CD4-positive, CD25-positive, alpha-beta regulatory T cell (primary cell): ENCODE measurements at regions not wholly inside any gene's neighbourhood (a gene's known extent, or its start where the extent isn't known, plus 50 kb on each side); places are given as distances from the start of the nearest gene placed in this dataset.
A peak's percentile ranks its signal among the peaks of the same experiment; 100 is the strongest.

Source experiments
- ATAC-seq, 2 donors: fragments of 150-1000 bp; cut with Tn5 transposase; one replicate each; pipeline ENCODE4 v1.10.0; 2021; ENCODE audit warnings: low read depth in 2 of 2, moderate number of reproducible peaks in 2 of 2, moderate library complexity in 1 of 2
- DNase-seq, 3 donors: peaks; one replicate each; pipeline versions ENCODE4 v3.0.0 to v3.0.0-alpha.2; 2012 to 2022; ENCODE audit warnings: mixed read lengths in 1 of 3
- H3K27ac ChIP-seq: one replicate; pipeline ENCODE4 v1.7.0; 2013; ENCODE audit warnings: mild to moderate bottlenecking, low read length; ENCODE audit not compliant: insufficient read depth, poor library complexity, severe bottlenecking
- H3K27me3 ChIP-seq: one replicate; pipeline ENCODE4 v1.7.0; 2013; ENCODE audit warnings: low read length; ENCODE audit not compliant: control insufficient read depth, insufficient read depth
- H3K36me3 ChIP-seq: one replicate; pipeline ENCODE4 v1.7.0; 2013; ENCODE audit warnings: mild to moderate bottlenecking, low read length, moderate library complexity; ENCODE audit not compliant: control insufficient read depth, insufficient read depth
- H3K4me1 ChIP-seq: 2 replicates; pipeline ENCODE4 v1.7.0; 2013; ENCODE audit warnings: mild to moderate bottlenecking, low read length; ENCODE audit not compliant: insufficient read depth, control insufficient read depth, poor library complexity, severe bottlenecking
- H3K4me3 ChIP-seq: one replicate; pipeline ENCODE4 v1.7.0; 2013; ENCODE audit warnings: low read depth, mild to moderate bottlenecking, low read length, moderate library complexity
- H3K9me3 ChIP-seq, 2 experiments: 1 replicate in 1 of 2; 2 replicates in 1 of 2; pipeline ENCODE4 v1.7.0; 2013; ENCODE audit warnings: low read length in 2 of 2, mild to moderate bottlenecking in 1 of 2, moderate library complexity in 1 of 2; ENCODE audit not compliant: control insufficient read depth in 2 of 2
- H3K27ac Mint-ChIP-seq, 3 donors: one replicate each; pipeline ENCODE4 v1.8.0; 2020 to 2022; ENCODE audit warnings: mild to moderate bottlenecking in 3 of 3, mixed read lengths in 3 of 3, moderate library complexity in 2 of 3
- H3K27me3 Mint-ChIP-seq: one replicate; pipeline ENCODE4 v1.8.0; 2022; ENCODE audit warnings: mild to moderate bottlenecking, mixed read lengths
- H3K36me3 Mint-ChIP-seq: one replicate; pipeline ENCODE4 v1.8.0; 2020; ENCODE audit warnings: mixed read lengths
- H3K4me1 Mint-ChIP-seq, 4 donors: one replicate each; pipeline ENCODE4 v1.8.0; 2020 to 2022; ENCODE audit warnings: mixed read lengths in 4 of 4, mild to moderate bottlenecking in 1 of 4
- H3K4me3 Mint-ChIP-seq, 4 donors: one replicate each; pipeline ENCODE4 v1.8.0; 2020 to 2022; ENCODE audit warnings: mild to moderate bottlenecking in 4 of 4, mixed read lengths in 4 of 4, moderate library complexity in 3 of 4
- H3K9me3 Mint-ChIP-seq, 7 donors: one replicate each; pipeline ENCODE4 v1.8.0; 2020 to 2022; ENCODE audit warnings: mixed read lengths in 7 of 7, mild to moderate bottlenecking in 3 of 7, moderate library complexity in 2 of 7

- Mint-ChIP-seq H3K4me3 (no peak overlapping the region), H3K9me3 (peaks cover 0 to 3% (median 0%) of the 10 kb centered on the region in 7 donors), H3K27ac (no peak overlapping the region), H3K4me1 (no peaks in the 10 kb centered on the region), H3K27me3 (no peaks in the 10 kb centered on the region), H3K36me3 (no peaks in the 10 kb centered on the region)
- no peak for ATAC-seq
- no peaks in the 10 kb centered on the region for H3K36me3 ChIP-seq
- H3K27me3 ChIP-seq = no peaks in the 10 kb centered on the region
- no peak overlapping the region for H3K27ac ChIP-seq
- no peak for DNase-seq
- no peak overlapping the region for H3K4me3 ChIP-seq
- H3K4me1 ChIP-seq = no peaks in the 10 kb centered on the region
- no peaks in the 10 kb centered on the region for H3K9me3 ChIP-seq
Observed at GRCh38 chr3:35950021-35950420, 310.7 kb downstream of the ARPP21 start.

- ATAC-seq (no peak), DNase-seq (no peak)
- Histone ChIP-seq H3K4me3 (no peak overlapping the region), H3K36me3 (no peaks in the 10 kb centered on the region), H3K27me3 (no peaks in the 10 kb centered on the region), H3K9me3 (no peaks in the 10 kb centered on the region), H3K4me1 (no peaks in the 10 kb centered on the region), H3K27ac (no peak overlapping the region)
- H3K4me1 Mint-ChIP-seq = no peaks in the 10 kb centered on the region
- no peak overlapping the region for H3K27ac Mint-ChIP-seq
- H3K27me3 Mint-ChIP-seq = peaks cover 4% of the 10 kb centered on the region
- H3K9me3 Mint-ChIP-seq = peaks cover 0 to 7% (median 2%) of the 10 kb centered on the region in 7 donors
- H3K36me3 Mint-ChIP-seq = no peaks in the 10 kb centered on the region
- no peak overlapping the region for H3K4me3 Mint-ChIP-seq
Observed at GRCh38 chr3:35954413-35954812, 315.1 kb downstream of the ARPP21 start.

- no peaks in the 10 kb centered on the region for H3K36me3 Mint-ChIP-seq
- Histone ChIP-seq H3K27me3 (no peaks in the 10 kb centered on the region), H3K9me3 (no peaks in the 10 kb centered on the region), H3K27ac (no peak overlapping the region), H3K4me3 (no peak overlapping the region), H3K36me3 (no peaks in the 10 kb centered on the region), H3K4me1 (no peaks in the 10 kb centered on the region)
- ATAC-seq = no peak
- peak in 1 of 3 donors; percentile 2 for DNase-seq
- no peaks in the 10 kb centered on the region for H3K27me3 Mint-ChIP-seq
- H3K27ac Mint-ChIP-seq = no peak overlapping the region
- H3K4me1 Mint-ChIP-seq = peaks cover 0 to 6% (median 0%) of the 10 kb centered on the region in 4 donors
- H3K4me3 Mint-ChIP-seq = no peak overlapping the region
- H3K9me3 Mint-ChIP-seq = no peaks in the 10 kb centered on the region
Observed at GRCh38 chr3:35965908-35966307, 326.6 kb downstream of the ARPP21 start.

GRCh38 chr3:35966629-35967464 is 327.5 kb downstream of the ARPP21 start:
- ATAC-seq = no peak

GRCh38 chr3:35968043-35968622 is 328.8 kb downstream of the ARPP21 start:
- Mint-ChIP-seq H3K27ac (no peak overlapping the region), H3K27me3 (no peaks in the 10 kb centered on the region), H3K9me3 (peaks cover 0 to 3% (median 0%) of the 10 kb centered on the region in 7 donors), H3K4me3 (no peak overlapping the region), H3K4me1 (peaks cover 0 to 8% (median 0%) of the 10 kb centered on the region in 4 donors), H3K36me3 (no peaks in the 10 kb centered on the region)
- Histone ChIP-seq H3K4me1 (no peaks in the 10 kb centered on the region), H3K27me3 (no peaks in the 10 kb centered on the region), H3K27ac (no peak overlapping the region), H3K4me3 (no peak overlapping the region), H3K9me3 (no peaks in the 10 kb centered on the region), H3K36me3 (no peaks in the 10 kb centered on the region)
- no peak for DNase-seq
- no peak for ATAC-seq

More at GRCh38 chr3:35966629-35967464, 327.5 kb downstream of the ARPP21 start:
- H3K27ac Mint-ChIP-seq = no peak overlapping the region
- Histone ChIP-seq H3K4me1 (no peaks in the 10 kb centered on the region), H3K9me3 (no peaks in the 10 kb centered on the region), H3K27ac (no peak overlapping the region), H3K36me3 (no peaks in the 10 kb centered on the region), H3K4me3 (no peak overlapping the region), H3K27me3 (no peaks in the 10 kb centered on the region)
- no peak for DNase-seq
- H3K36me3 Mint-ChIP-seq = no peaks in the 10 kb centered on the region
- H3K9me3 Mint-ChIP-seq = no peaks in the 10 kb centered on the region
- H3K4me3 Mint-ChIP-seq = no peak overlapping the region
- H3K4me1 Mint-ChIP-seq = peaks cover 0 to 8% (median 0%) of the 10 kb centered on the region in 4 donors
- no peaks in the 10 kb centered on the region for H3K27me3 Mint-ChIP-seq

- no peaks in the 10 kb centered on the region for H3K36me3 ChIP-seq
- Mint-ChIP-seq H3K9me3 (peaks cover 0 to 3% (median 0%) of the 10 kb centered on the region in 7 donors), H3K36me3 (no peaks in the 10 kb centered on the region), H3K4me1 (peaks cover 0 to 8% (median 0%) of the 10 kb centered on the region in 4 donors), H3K27ac (no peak overlapping the region), H3K27me3 (no peaks in the 10 kb centered on the region), H3K4me3 (no peak overlapping the region)
- no peak for DNase-seq
- no peak overlapping the region for H3K27ac ChIP-seq
- ATAC-seq = no peak
- H3K4me1 ChIP-seq = no peaks in the 10 kb centered on the region
- H3K4me3 ChIP-seq = no peak overlapping the region
- H3K27me3 ChIP-seq = no peaks in the 10 kb centered on the region
- no peaks in the 10 kb centered on the region for H3K9me3 ChIP-seq
Observed at GRCh38 chr3:35969406-35969805, 330.1 kb downstream of the ARPP21 start.

GRCh38 chr3:35970793-35971192 is 331.5 kb downstream of the ARPP21 start:
- no peaks in the 10 kb centered on the region for H3K36me3 ChIP-seq
- no peaks in the 10 kb centered on the region for H3K27me3 ChIP-seq
- no peaks in the 10 kb centered on the region for H3K9me3 ChIP-seq
- H3K4me1 ChIP-seq = no peaks in the 10 kb centered on the region
- no peaks in the 10 kb centered on the region for H3K27me3 Mint-ChIP-seq
- peaks cover 0 to 6% (median 0%) of the 10 kb centered on the region in 4 donors for H3K4me1 Mint-ChIP-seq
- no peak overlapping the region for H3K4me3 ChIP-seq
- no peak overlapping the region for H3K27ac Mint-ChIP-seq
- no peak for ATAC-seq
- no peaks in the 10 kb centered on the region for H3K36me3 Mint-ChIP-seq
- no peak overlapping the region for H3K4me3 Mint-ChIP-seq
- DNase-seq = no peak
- H3K27ac ChIP-seq = no peak overlapping the region
- H3K9me3 Mint-ChIP-seq = peaks cover 0 to 3% (median 0%) of the 10 kb centered on the region in 7 donors
